GM19043 (cell line): ENCODE measurements at regions not wholly inside any gene's neighbourhood (a gene's known extent, or its start where the extent isn't known, plus 50 kb on each side); places are given as distances from the start of the nearest gene placed in this dataset.
"Not testable (repeated sequence)": the region's sequence is repeated elsewhere in the genome, so short reads cannot be mapped to it uniquely, and the experiment has no call there.

ENCODE experiments used
- ATAC-seq: cut with Tn5 transposase; IDR thresholded peaks from one replicate; pipeline ENCODE4 v1.9.1; 2021; ENCODE audit warnings: low read depth; ENCODE audit not compliant: unreplicated experiment

- no peak for ATAC-seq
Observed at GRCh38 chr6:101102702-101103101, 221.6 kb upstream of the ASCC3 start.

- no peak for ATAC-seq
Observed at GRCh38 chr6:101108286-101108685, 227.2 kb upstream of the ASCC3 start.

- no peak for ATAC-seq
Observed at GRCh38 chr6:101110814-101111213, 229.7 kb upstream of the ASCC3 start.

GRCh38 chr6:101113468-101114260 is 232.5 kb upstream of the ASCC3 start:
- no peak for ATAC-seq

- ATAC-seq: no peak
Observed at GRCh38 chr6:101114703-101115102, 233.6 kb upstream of the ASCC3 start.

GRCh38 chr6:101116337-101116736 is 235.2 kb upstream of the ASCC3 start:
- no peak for ATAC-seq

- ATAC-seq: no peak
Observed at GRCh38 chr6:101117393-101118135, 236.4 kb upstream of the ASCC3 start.

GRCh38 chr6:101118136-101118396 is 236.9 kb upstream of the ASCC3 start:
- no peak for ATAC-seq

- ATAC-seq: no peak
Observed at GRCh38 chr6:101120747-101121146, 239.6 kb upstream of the ASCC3 start.

GRCh38 chr6:101125380-101125971 is 244.3 kb upstream of the ASCC3 start:
- ATAC-seq: no peak

- no peak for ATAC-seq
Observed at GRCh38 chr6:101126501-101126900, 245.4 kb upstream of the ASCC3 start.

GRCh38 chr6:101129851-101130250 is 248.7 kb upstream of the ASCC3 start:
- no peak for ATAC-seq

GRCh38 chr6:101146389-101146788 is 247.1 kb upstream of the GRIK2 start:
- no peak for ATAC-seq

GRCh38 chr6:101150226-101150625 is 243.3 kb upstream of the GRIK2 start:
- ATAC-seq: no peak

- not testable (repeated sequence) for ATAC-seq
Observed at GRCh38 chr6:101157638-101158037, 235.9 kb upstream of the GRIK2 start.

GRCh38 chr6:101163611-101164010 is 229.9 kb upstream of the GRIK2 start:
- no peak for ATAC-seq

- ATAC-seq: no peak
Observed at GRCh38 chr6:101167638-101168037, 225.9 kb upstream of the GRIK2 start.

GRCh38 chr6:101171049-101171448 is 222.5 kb upstream of the GRIK2 start:
- not testable (repeated sequence) for ATAC-seq

GRCh38 chr6:101178748-101179147 is 214.8 kb upstream of the GRIK2 start:
- ATAC-seq: no peak

GRCh38 chr6:101181006-101181405 is 212.5 kb upstream of the GRIK2 start:
- ATAC-seq: no peak

- ATAC-seq: not testable (repeated sequence)
Observed at GRCh38 chr6:101188285-101188798, 205.2 kb upstream of the GRIK2 start.

- no peak for ATAC-seq
Observed at GRCh38 chr6:101195588-101195987, 197.9 kb upstream of the GRIK2 start.
